CD14-positive monocyte (primary cell): ENCODE measurements at regions not wholly inside any gene's neighbourhood (a gene's known extent, or its start where the extent isn't known, plus 50 kb on each side); places are given as distances from the start of the nearest gene placed in this dataset.

ENCODE experiments used
- DNase-seq, 3 donors: peaks; one replicate each; pipeline ENCODE4 v3.0.0-alpha.2; 2011 to 2022
- H2AFZ ChIP-seq: 2 replicates; pipeline ENCODE4 v1.6.0; 2012; ENCODE audit warnings: mild to moderate bottlenecking, low read depth, low read length, inconsistent platforms; ENCODE audit not compliant: insufficient read depth, poor library complexity, severe bottlenecking
- H3K27ac ChIP-seq, 2 donors: 1 replicate in 1 of 2; 2 replicates in 1 of 2; pipeline ENCODE4 v1.5.1; 2012 to 2013; ENCODE audit warnings: low read length in 2 of 2, control low read depth in 1 of 2, inconsistent platforms in 1 of 2, low read depth in 1 of 2, mild to moderate bottlenecking in 1 of 2
- H3K27me3 ChIP-seq, 2 donors: one replicate each; pipeline versions ENCODE4 v1.6.0 to v1.6.1; 2011 to 2013; ENCODE audit warnings: low read length in 2 of 2; ENCODE audit not compliant: control insufficient read depth in 2 of 2, insufficient read depth in 2 of 2
- H3K36me3 ChIP-seq, 2 donors: replicated peaks in 1 of 2; 1 replicate in 1 of 2; 2 replicates in 1 of 2; pipeline versions ENCODE4 v1.5.1 to v1.6.1; 2012 to 2013; ENCODE audit warnings: low read length in 2 of 2, control low read depth in 1 of 2, inconsistent platforms in 1 of 2, mild to moderate bottlenecking in 1 of 2; ENCODE audit not compliant: insufficient read depth in 2 of 2, control insufficient read depth in 1 of 2
- H3K4me1 ChIP-seq, 2 donors: 1 replicate in 1 of 2; 2 replicates in 1 of 2; pipeline versions ENCODE4 v1.5.1 to v1.6.1; 2012 to 2013; ENCODE audit warnings: low read length in 2 of 2, control low read depth in 1 of 2, inconsistent platforms in 1 of 2, mild to moderate bottlenecking in 1 of 2, moderate library complexity in 1 of 2; ENCODE audit not compliant: insufficient read depth in 2 of 2, control insufficient read depth in 1 of 2
- H3K4me2 ChIP-seq: replicated peaks from 2 replicates; pipeline ENCODE3; 2012; ENCODE audit warnings: low read length, moderate library complexity, mild to moderate bottlenecking; ENCODE audit not compliant: poor library complexity, severe bottlenecking; ENCODE audit errors: extremely low read depth
- H3K4me3 ChIP-seq, 3 experiments: fragments of 200-600 bp in 1 of 3; sonication (generic) in 1 of 3; replicated peaks in 1 of 3; 1 replicate in 2 of 3; 2 replicates in 1 of 3; pipeline ENCODE4 v1.5.1; 2011 to 2013; ENCODE audit warnings: low read length in 3 of 3, mild to moderate bottlenecking in 3 of 3, control low read depth in 2 of 3, low read depth in 2 of 3, inconsistent platforms in 1 of 3, moderate library complexity in 1 of 3
- H3K79me2 ChIP-seq: 2 replicates; pipeline ENCODE4 v1.6.0; 2012; ENCODE audit warnings: mild to moderate bottlenecking, control low read depth, inconsistent platforms, low read length, moderate library complexity; ENCODE audit not compliant: insufficient read depth
- H3K9ac ChIP-seq: 2 replicates; pipeline ENCODE4 v1.6.0; 2017; ENCODE audit warnings: low read length, mild to moderate bottlenecking; ENCODE audit not compliant: insufficient read depth, poor library complexity, severe bottlenecking
- H3K9me3 ChIP-seq, 2 donors: replicated peaks in 1 of 2; 1 replicate in 1 of 2; 2 replicates in 1 of 2; pipeline versions ENCODE4 v1.5.1 to v1.6.1; 2012 to 2013; ENCODE audit warnings: low read length in 2 of 2, control low read depth in 1 of 2; ENCODE audit not compliant: control insufficient read depth in 1 of 2, insufficient read depth in 1 of 2
- H4K20me1 ChIP-seq: 2 replicates; pipeline ENCODE4 v1.6.0; 2012; ENCODE audit warnings: mild to moderate bottlenecking, low read length, control low read depth, moderate library complexity; ENCODE audit not compliant: insufficient read depth
- H3K27ac Mint-ChIP-seq, 7 donors: one replicate each; pipeline ENCODE4 v1.8.0; 2020; ENCODE audit warnings: mild to moderate bottlenecking in 7 of 7, mixed read lengths in 7 of 7, moderate library complexity in 6 of 7, inconsistent platforms in 2 of 7
- H3K27me3 Mint-ChIP-seq, 3 donors: one replicate each; pipeline ENCODE4 v1.8.0; 2021 to 2022; ENCODE audit warnings: low read depth in 3 of 3, mild to moderate bottlenecking in 3 of 3, mixed read lengths in 3 of 3, moderate library complexity in 3 of 3, inconsistent platforms in 1 of 3
- H3K36me3 Mint-ChIP-seq, 2 donors: one replicate each; pipeline ENCODE4 v1.8.0; 2020; ENCODE audit warnings: mixed read lengths in 2 of 2, inconsistent platforms in 1 of 2, mild to moderate bottlenecking in 1 of 2
- H3K4me1 Mint-ChIP-seq: one replicate; pipeline ENCODE4 v1.8.0; 2020; ENCODE audit warnings: mild to moderate bottlenecking, mixed read lengths
- H3K4me3 Mint-ChIP-seq, 2 donors: one replicate each; pipeline ENCODE4 v1.8.0; 2020; ENCODE audit warnings: mild to moderate bottlenecking in 2 of 2, mixed read lengths in 2 of 2, moderate library complexity in 1 of 2
- H3K9me3 Mint-ChIP-seq, 7 donors: one replicate each; pipeline ENCODE4 v1.8.0; 2020 to 2022; ENCODE audit warnings: mixed read lengths in 7 of 7, mild to moderate bottlenecking in 6 of 7, moderate library complexity in 6 of 7, inconsistent platforms in 2 of 7
- CTCF ChIP-seq: fragments of 200-600 bp; IDR thresholded peaks from one replicate; pipeline ENCODE4 v1.8.0; 2022; ENCODE audit warnings: antibody characterized with exemption, mild to moderate bottlenecking
- WGBS: methylation state at CpG from one replicate; pipeline ENCODE4 v1.1.5; 2013; ENCODE audit warnings: missing lambda C conversion rate; ENCODE audit not compliant: insufficient coverage; 5-methylcytosine and 5-hydroxymethylcytosine counted together
- intact Hi-C, 2 donors: fragments of 100-400 bp; cut with micrococcal nuclease; formaldehyde crosslinking; loops; one replicate each; pipeline versions ENCODE4 v1.15.0 to v1.15.1; 2023

- WGBS, result 98% methylated on average over 4 of the region's 5 CpGs
- Mint-ChIP-seq H3K27ac (no peak overlapping the region), H3K4me3 (no peak overlapping the region), H3K36me3 (no peaks in the 10 kb centered on the region), H3K27me3 (peaks cover 0 to 3% (median 2%) of the 10 kb centered on the region in 3 donors), H3K4me1 (no peaks in the 10 kb centered on the region), H3K9me3 (no peaks in the 10 kb centered on the region)
- Histone ChIP-seq H3K4me2 (no peak overlapping the region), H4K20me1 (no peaks in the 10 kb centered on the region), H3K27ac (no peak overlapping the region), H3K9ac (no peak overlapping the region), H3K79me2 (no peaks in the 10 kb centered on the region), H3K9me3 (no peaks in the 10 kb centered on the region), H3K4me3 (no peak overlapping the region), H3K27me3 (no peaks in the 10 kb centered on the region), H3K4me1 (no peaks in the 10 kb centered on the region), H3K36me3 (no peaks in the 10 kb centered on the region), H2AFZ (no peak overlapping the region)
- TF ChIP-seq CTCF, result no peak
- intact Hi-C loops, result no loop called here
- DNase-seq, result no peak
These were observed 298.3 kb upstream of the ACTBL2 start for GRCh38 chr5:57780961-57781325.

GRCh38 chr5:57780306-57780960 is 297.8 kb upstream of the ACTBL2 start:
- Histone ChIP-seq H3K4me3 (no peak overlapping the region), H3K36me3 (no peaks in the 10 kb centered on the region), H3K27ac (no peak overlapping the region), H3K4me1 (no peaks in the 10 kb centered on the region), H3K79me2 (no peaks in the 10 kb centered on the region), H3K9me3 (no peaks in the 10 kb centered on the region), H3K9ac (no peak overlapping the region), H2AFZ (no peak overlapping the region), H3K4me2 (no peak overlapping the region), H3K27me3 (no peaks in the 10 kb centered on the region), H4K20me1 (no peaks in the 10 kb centered on the region)
- H3K36me3 Mint-ChIP-seq, result no peaks in the 10 kb centered on the region
- no peak for TF ChIP-seq CTCF
- H3K4me3 Mint-ChIP-seq, result no peak overlapping the region
- WGBS, result 93% methylated on average over 10 of the region's 12 CpGs
- H3K4me1 Mint-ChIP-seq, result no peaks in the 10 kb centered on the region
- no peak overlapping the region for H3K27ac Mint-ChIP-seq
- H3K9me3 Mint-ChIP-seq, result no peaks in the 10 kb centered on the region
- peaks cover 0 to 3% (median 2%) of the 10 kb centered on the region in 3 donors for H3K27me3 Mint-ChIP-seq
- intact Hi-C loops, result no loop called here
- DNase-seq, result no peak
